SH-SY5Y (cell line): ENCODE measurements at regions not wholly inside any gene's neighbourhood (a gene's known extent, or its start where the extent isn't known, plus 50 kb on each side); places are given as distances from the start of the nearest gene placed in this dataset.

ENCODE experiments used
- GATA2 ChIP-seq: IDR thresholded peaks from 2 replicates; pipeline ENCODE4 v1.6.1; 2011; ENCODE audit warnings: mild to moderate bottlenecking, low read depth, low read length
- GATA3 ChIP-seq: IDR thresholded peaks from 2 replicates; pipeline ENCODE4 v1.6.1; 2011; ENCODE audit warnings: low read depth, mild to moderate bottlenecking, low read length, moderate library complexity

- TF ChIP-seq GATA2 (no peak), GATA3 (no peak)
These were observed 91.0 kb downstream of the MCFD2 start for GRCh38 chr2:46824611-46825010.
